Fibroblast of lung (primary cell): ENCODE measurements at regions not wholly inside any gene's neighbourhood (a gene's known extent, or its start where the extent isn't known, plus 50 kb on each side); places are given as distances from the start of the nearest gene placed in this dataset.

ENCODE experiments used
- EZH2 ChIP-seq: IDR thresholded peaks from 2 replicates; pipeline ENCODE4 v1.5.1; 2012; ENCODE audit warnings: low read length, control low read depth, mild to moderate bottlenecking; ENCODE audit errors: missing control alignments
- TF ChIP-seq, protein P1 (sequence below), 2 donors: IDR thresholded peaks in 1 of 2; conservative IDR thresholded peaks in 1 of 2; 1 replicate in 1 of 2; 2 replicates in 1 of 2; pipeline ENCODE4 v1.5.1; 2011 to 2012; ENCODE audit warnings: low read length in 2 of 2, control low read depth in 1 of 2, inconsistent platforms in 1 of 2, low read depth in 1 of 2, mild to moderate bottlenecking in 1 of 2

DNA sequence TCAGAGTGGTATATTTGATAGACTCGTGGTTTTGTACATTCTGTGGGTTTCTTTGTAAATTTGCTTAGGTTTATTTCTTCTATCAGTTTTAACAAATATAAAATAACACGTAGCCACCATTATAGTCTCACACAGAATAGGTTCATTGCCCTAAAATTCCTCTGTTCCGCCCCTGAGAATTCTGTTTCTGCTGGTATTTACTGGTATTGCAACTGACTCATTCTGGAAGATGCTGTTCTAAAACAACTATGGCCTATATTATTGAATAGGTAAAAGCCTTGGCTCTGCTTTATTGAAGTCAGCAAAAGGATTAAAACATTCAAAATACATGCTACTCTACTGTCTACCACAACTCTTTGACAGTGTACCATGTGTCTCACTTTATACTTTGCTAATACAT lies 119.1 kb upstream of the CHORDC1 start:
- TF ChIP-seq, protein P1, sequence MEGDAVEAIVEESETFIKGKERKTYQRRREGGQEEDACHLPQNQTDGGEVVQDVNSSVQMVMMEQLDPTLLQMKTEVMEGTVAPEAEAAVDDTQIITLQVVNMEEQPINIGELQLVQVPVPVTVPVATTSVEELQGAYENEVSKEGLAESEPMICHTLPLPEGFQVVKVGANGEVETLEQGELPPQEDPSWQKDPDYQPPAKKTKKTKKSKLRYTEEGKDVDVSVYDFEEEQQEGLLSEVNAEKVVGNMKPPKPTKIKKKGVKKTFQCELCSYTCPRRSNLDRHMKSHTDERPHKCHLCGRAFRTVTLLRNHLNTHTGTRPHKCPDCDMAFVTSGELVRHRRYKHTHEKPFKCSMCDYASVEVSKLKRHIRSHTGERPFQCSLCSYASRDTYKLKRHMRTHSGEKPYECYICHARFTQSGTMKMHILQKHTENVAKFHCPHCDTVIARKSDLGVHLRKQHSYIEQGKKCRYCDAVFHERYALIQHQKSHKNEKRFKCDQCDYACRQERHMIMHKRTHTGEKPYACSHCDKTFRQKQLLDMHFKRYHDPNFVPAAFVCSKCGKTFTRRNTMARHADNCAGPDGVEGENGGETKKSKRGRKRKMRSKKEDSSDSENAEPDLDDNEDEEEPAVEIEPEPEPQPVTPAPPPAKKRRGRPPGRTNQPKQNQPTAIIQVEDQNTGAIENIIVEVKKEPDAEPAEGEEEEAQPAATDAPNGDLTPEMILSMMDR (conservative IDR thresholded peaks at IDR 0.05 in 1 of 2, IDR thresholded peaks at IDR 0.05 in 1 of 2; ENCODE audit: low read depth in 1 of 2, low read length in 2 of 2) = no peak
- TF ChIP-seq EZH2 = no peak
